SJCRH30 (cell line): ENCODE measurements at regions not wholly inside any gene's neighbourhood (a gene's known extent, or its start where the extent isn't known, plus 50 kb on each side); places are given as distances from the start of the nearest gene placed in this dataset.
"Not testable (repeated sequence)": the region's sequence is repeated elsewhere in the genome, so short reads cannot be mapped to it uniquely, and the experiment has no call there.

Source experiments
- DNase-seq, 2 experiments: peaks; one replicate each; pipeline ENCODE4 v3.0.0-alpha.2; 2015 to 2020
- H3K27ac ChIP-seq: fragments of 250-450 bp; sonication (Bioruptor Pico); 2 replicates; pipeline ENCODE4 v1.5.1; 2020; ENCODE audit warnings: mild to moderate bottlenecking, moderate library complexity
- H3K27me3 ChIP-seq: fragments of 250-450 bp; sonication (Bioruptor Pico); 2 replicates; pipeline ENCODE4 v1.5.1; 2020; ENCODE audit warnings: mild to moderate bottlenecking, moderate library complexity
- H3K36me3 ChIP-seq: fragments of 250-450 bp; sonication (Bioruptor Pico); 2 replicates; pipeline ENCODE4 v1.5.1; 2020; ENCODE audit warnings: mild to moderate bottlenecking, moderate library complexity
- H3K4me1 ChIP-seq: fragments of 250-450 bp; sonication (Bioruptor Pico); 2 replicates; pipeline ENCODE4 v1.5.1; 2020; ENCODE audit warnings: mild to moderate bottlenecking, moderate library complexity
- H3K4me3 ChIP-seq: fragments of 250-450 bp; sonication (Bioruptor Pico); 2 replicates; pipeline ENCODE4 v1.5.1; 2020; ENCODE audit warnings: mild to moderate bottlenecking, moderate library complexity
- H3K9me3 ChIP-seq: fragments of 250-450 bp; sonication (Bioruptor Pico); replicated peaks from 2 replicates; pipeline ENCODE4 v1.5.1; 2020; ENCODE audit warnings: mild to moderate bottlenecking, moderate library complexity

- Histone ChIP-seq H3K9me3 (no peaks in the 10 kb centered on the region), H3K36me3 (no peaks in the 10 kb centered on the region), H3K4me1 (peaks cover 16% of the 10 kb centered on the region), H3K27me3 (no peaks in the 10 kb centered on the region), H3K27ac (peak overlapping the region; percentile 40; the same call in 1 of the 2 replicates), H3K4me3 (no peak overlapping the region)
- peak in 1 of 2 experiments; percentile 48 for DNase-seq
Observed at GRCh38 chr4:72744103-72744725, 175.2 kb upstream of the ADAMTS3 start.

GRCh38 chr4:72743078-72743477, 174.1 kb upstream of the ADAMTS3 start:
- Histone ChIP-seq H3K36me3 (no peaks in the 10 kb centered on the region), H3K27ac (peak overlapping the region; percentile 40), H3K27me3 (no peaks in the 10 kb centered on the region), H3K4me1 (peaks cover 16% of the 10 kb centered on the region), H3K4me3 (no peak overlapping the region), H3K9me3 (no peaks in the 10 kb centered on the region)
- DNase-seq = peak in 1 of 2 experiments; percentile 70

- Histone ChIP-seq H3K9me3 (no peaks in the 10 kb centered on the region), H3K27ac (no peak overlapping the region), H3K4me3 (no peak overlapping the region), H3K4me1 (peaks cover 17% of the 10 kb centered on the region), H3K27me3 (no peaks in the 10 kb centered on the region), H3K36me3 (no peaks in the 10 kb centered on the region)
- peak; percentile 21 to 65 for DNase-seq
Observed at GRCh38 chr4:72715299-72715698, 146.3 kb upstream of the ADAMTS3 start.

- Histone ChIP-seq H3K4me1 (peaks cover 17% of the 10 kb centered on the region), H3K27ac (no peak overlapping the region), H3K27me3 (no peaks in the 10 kb centered on the region), H3K9me3 (no peaks in the 10 kb centered on the region), H3K36me3 (no peaks in the 10 kb centered on the region), H3K4me3 (no peak overlapping the region)
- DNase-seq = peak in 1 of 2 experiments; percentile 14
Observed at GRCh38 chr4:72714482-72715279, 145.7 kb upstream of the ADAMTS3 start.

GRCh38 chr4:72712997-72713396, 144.0 kb upstream of the ADAMTS3 start:
- Histone ChIP-seq H3K9me3 (no peaks in the 10 kb centered on the region; the same call in 1 of the 2 replicates), H3K27me3 (no peaks in the 10 kb centered on the region), H3K4me3 (no peak overlapping the region), H3K27ac (no peak overlapping the region), H3K4me1 (peaks cover 17% of the 10 kb centered on the region), H3K36me3 (no peaks in the 10 kb centered on the region)
- DNase-seq = no peak

GRCh38 chr4:72709475-72709874, 140.5 kb upstream of the ADAMTS3 start:
- H3K36me3 ChIP-seq = no peaks in the 10 kb centered on the region

GRCh38 chr4:72706684-72707083, 137.7 kb upstream of the ADAMTS3 start:
- no peak overlapping the region for H3K4me3 ChIP-seq
- no peaks in the 10 kb centered on the region; the same call in 1 of the 2 replicates for H3K9me3 ChIP-seq
- no peak overlapping the region for H3K27ac ChIP-seq
- no peaks in the 10 kb centered on the region for H3K27me3 ChIP-seq
- DNase-seq = no peak
- no peaks in the 10 kb centered on the region for H3K36me3 ChIP-seq
- no peaks in the 10 kb centered on the region; the same call in 1 of the 2 replicates for H3K4me1 ChIP-seq

More at GRCh38 chr4:72709475-72709874, 140.5 kb upstream of the ADAMTS3 start:
- DNase-seq = no peak
- H3K9me3 ChIP-seq = no peaks in the 10 kb centered on the region; the same call in 1 of the 2 replicates
- peaks cover 3% of the 10 kb centered on the region; the same call in 1 of the 2 replicates for H3K4me1 ChIP-seq
- H3K27ac ChIP-seq = no peak overlapping the region
- H3K4me3 ChIP-seq = no peak overlapping the region
- H3K27me3 ChIP-seq = no peaks in the 10 kb centered on the region

- not testable (repeated sequence) for H3K4me1 ChIP-seq, H3K36me3 ChIP-seq, H3K9me3 ChIP-seq, H3K27me3 ChIP-seq, H3K27ac ChIP-seq, DNase-seq, H3K4me3 ChIP-seq
Observed at GRCh38 chr4:72704925-72705640, 136.1 kb upstream of the ADAMTS3 start.

GRCh38 chr4:72702948-72703347, 133.9 kb upstream of the ADAMTS3 start:
- H3K9me3 ChIP-seq = no peaks in the 10 kb centered on the region
- H3K4me3 ChIP-seq = no peak overlapping the region
- no peaks in the 10 kb centered on the region; the same call in 1 of the 2 replicates for H3K4me1 ChIP-seq
- H3K36me3 ChIP-seq = no peaks in the 10 kb centered on the region
- no peak for DNase-seq
- no peak overlapping the region for H3K27ac ChIP-seq
- H3K27me3 ChIP-seq = no peaks in the 10 kb centered on the region

- H3K4me1 ChIP-seq = no peaks in the 10 kb centered on the region; the same call in 1 of the 2 replicates
- H3K9me3 ChIP-seq = no peaks in the 10 kb centered on the region
- peak; percentile 48 to 78 for DNase-seq
- no peaks in the 10 kb centered on the region for H3K27me3 ChIP-seq
- H3K27ac ChIP-seq = no peak overlapping the region
- H3K4me3 ChIP-seq = peak overlapping the region; percentile 41
- H3K36me3 ChIP-seq = no peaks in the 10 kb centered on the region
Observed at GRCh38 chr4:72701987-72702819, 133.2 kb upstream of the ADAMTS3 start.

- H3K4me1 ChIP-seq = no peaks in the 10 kb centered on the region
- peak in 1 of 2 experiments; percentile 23 for DNase-seq
- H3K9me3 ChIP-seq = 0 out of 2 replicates have a peak, but pooled peaks cover 5% of the 10 kb centered on the region
- H3K27me3 ChIP-seq = no peaks in the 10 kb centered on the region; the same call in 1 of the 2 replicates
- H3K27ac ChIP-seq = no peak overlapping the region
- H3K4me3 ChIP-seq = no peak overlapping the region
- no peaks in the 10 kb centered on the region for H3K36me3 ChIP-seq
Observed at GRCh38 chr4:72690771-72691170, 121.8 kb upstream of the ADAMTS3 start.

GRCh38 chr4:72689923-72690322, 120.9 kb upstream of the ADAMTS3 start:
- no peak for DNase-seq
- Histone ChIP-seq H3K27ac (no peak overlapping the region), H3K36me3 (no peaks in the 10 kb centered on the region), H3K9me3 (0 out of 2 replicates have a peak, but pooled peaks cover 5% of the 10 kb centered on the region), H3K27me3 (no peaks in the 10 kb centered on the region; the same call in 1 of the 2 replicates), H3K4me1 (no peaks in the 10 kb centered on the region), H3K4me3 (no peak overlapping the region)

GRCh38 chr4:72686390-72686789, 117.4 kb upstream of the ADAMTS3 start:
- H3K36me3 ChIP-seq, H3K4me1 ChIP-seq, H3K9me3 ChIP-seq, DNase-seq, H3K27ac ChIP-seq, H3K4me3 ChIP-seq, H3K27me3 ChIP-seq: not testable (repeated sequence)

- H3K4me1 ChIP-seq = no peaks in the 10 kb centered on the region
- H3K27me3 ChIP-seq = no peaks in the 10 kb centered on the region
- no peak overlapping the region for H3K27ac ChIP-seq
- no peak for DNase-seq
- H3K36me3 ChIP-seq = no peaks in the 10 kb centered on the region
- H3K9me3 ChIP-seq = no peaks in the 10 kb centered on the region
- no peak overlapping the region for H3K4me3 ChIP-seq
Observed at GRCh38 chr4:72679666-72680065, 110.6 kb upstream of the ADAMTS3 start.
